Left lung (tissue), 4 donors: ENCODE measurements at regions not wholly inside any gene's neighbourhood (a gene's known extent, or its start where the extent isn't known, plus 50 kb on each side); places are given as distances from the start of the nearest gene placed in this dataset.
A peak's percentile ranks its signal among the peaks of the same experiment; 100 is the strongest.

ENCODE experiments used
- ATAC-seq: fragments of 200-7000 bp; cut with Tn5 transposase; one replicate; pipeline ENCODE4 v1.9.1; 2020; ENCODE audit warnings: moderate library complexity
- DNase-seq, 4 donors: peaks; one replicate each; pipeline ENCODE4 v3.0.0-alpha.2; 2013 to 2020
- H3K27ac ChIP-seq, 2 donors: fragments of 200-600 bp; sonication (generic) in 1 of 2; one replicate each; pipeline versions ENCODE4 v1.5.0 to v1.8.0; 2020 to 2021
- H3K27me3 ChIP-seq, 2 donors: fragments of 200-600 bp; sonication (generic) in 1 of 2; one replicate each; pipeline versions ENCODE4 v1.5.0 to v1.8.0; 2020 to 2021
- H3K36me3 ChIP-seq, 2 donors: fragments of 200-600 bp; sonication (generic) in 1 of 2; one replicate each; pipeline versions ENCODE4 v1.5.0 to v1.8.0; 2020 to 2021
- H3K4me1 ChIP-seq, 2 donors: fragments of 200-600 bp; one replicate each; pipeline ENCODE4 v1.8.0; 2021
- H3K4me3 ChIP-seq, 2 donors: fragments of 200-600 bp; sonication (generic) in 1 of 2; one replicate each; pipeline versions ENCODE4 v1.5.0 to v1.8.0; 2020 to 2021; ENCODE audit warnings: mild to moderate bottlenecking in 1 of 2
- H3K9me3 ChIP-seq, 2 donors: fragments of 200-600 bp; sonication (generic) in 1 of 2; one replicate each; pipeline versions ENCODE4 v1.5.0 to v1.8.0; 2020 to 2021
- CTCF ChIP-seq, 2 donors: fragments of 200-600 bp; sonication (generic) in 1 of 2; IDR thresholded peaks; one replicate each; pipeline versions ENCODE4 v1.5.0 to v1.8.0; 2021; ENCODE audit warnings: antibody characterized with exemption in 2 of 2
- intact Hi-C, 2 donors: fragments of 100-400 bp; cut with DNase I; formaldehyde crosslinking; loops; one replicate each; pipeline versions ENCODE4 v1.11.2 to v1.14.2; 2022
- donor health status: DM: no; HTN: yes; CAD: no.
- donor health status: DM: no; HTN: no; CAD: no.

GRCh38 chr5:57834829-57835608 is 352.4 kb upstream of the ACTBL2 start:
- DNase-seq (no peak), ATAC-seq (peak; percentile 42)
- Histone ChIP-seq H3K4me3 (no peak overlapping the region), H3K27me3 (no peaks in the 10 kb centered on the region), H3K4me1 (no peaks in the 10 kb centered on the region), H3K27ac (no peak overlapping the region), H3K9me3 (no peaks in the 10 kb centered on the region), H3K36me3 (no peaks in the 10 kb centered on the region)
- TF ChIP-seq CTCF (IDR thresholded peaks at IDR 0.05), result no peak
- intact Hi-C loops, result no loop called here

- no peaks in the 10 kb centered on the region for H3K36me3 ChIP-seq
- H3K9me3 ChIP-seq, result no peaks in the 10 kb centered on the region
- intact Hi-C loops, result no loop called here
- no peak overlapping the region for H3K27ac ChIP-seq
- no peaks in the 10 kb centered on the region for H3K4me1 ChIP-seq
- no peak for DNase-seq
- H3K4me3 ChIP-seq, result no peak overlapping the region
- TF ChIP-seq CTCF (IDR thresholded peaks at IDR 0.05), result no peak
- no peaks in the 10 kb centered on the region for H3K27me3 ChIP-seq
- ATAC-seq, result no peak
These were observed 350.9 kb upstream of the ACTBL2 start for GRCh38 chr5:57833489-57833888.

- no peak for ATAC-seq
- intact Hi-C loops, result no loop called here
These were observed 350.3 kb upstream of the ACTBL2 start for GRCh38 chr5:57832875-57833274.

GRCh38 chr5:57831932-57832331 is 349.3 kb upstream of the ACTBL2 start:
- H3K4me3 ChIP-seq, result no peak overlapping the region
- no peak overlapping the region for H3K27ac ChIP-seq
- no peaks in the 10 kb centered on the region for H3K9me3 ChIP-seq
- no peaks in the 10 kb centered on the region for H3K36me3 ChIP-seq
- intact Hi-C loops, result no loop called here
- H3K4me1 ChIP-seq, result no peaks in the 10 kb centered on the region
- ATAC-seq (no peak), DNase-seq (no peak)
- TF ChIP-seq CTCF (IDR thresholded peaks at IDR 0.05), result no peak
- no peaks in the 10 kb centered on the region for H3K27me3 ChIP-seq

More at GRCh38 chr5:57832875-57833274, 350.3 kb upstream of the ACTBL2 start:
- Histone ChIP-seq H3K27me3 (no peaks in the 10 kb centered on the region), H3K27ac (no peak overlapping the region), H3K4me1 (no peaks in the 10 kb centered on the region), H3K4me3 (no peak overlapping the region), H3K9me3 (no peaks in the 10 kb centered on the region), H3K36me3 (no peaks in the 10 kb centered on the region)
- TF ChIP-seq CTCF (IDR thresholded peaks at IDR 0.05), result no peak
- no peak for DNase-seq

GRCh38 chr5:57831090-57831489 is 348.5 kb upstream of the ACTBL2 start:
- H3K27ac ChIP-seq, result no peak overlapping the region
- DNase-seq (no peak), ATAC-seq (peak; percentile 84)
- intact Hi-C loops, result no loop called here
- H3K4me1 ChIP-seq, result no peaks in the 10 kb centered on the region
- no peaks in the 10 kb centered on the region for H3K27me3 ChIP-seq
- no peak for TF ChIP-seq CTCF (IDR thresholded peaks at IDR 0.05)
- no peaks in the 10 kb centered on the region for H3K9me3 ChIP-seq
- no peak overlapping the region for H3K4me3 ChIP-seq
- no peaks in the 10 kb centered on the region for H3K36me3 ChIP-seq
